ENCODE measurements at regions not wholly inside any gene's neighbourhood (a gene's known extent, or its start where the extent isn't known, plus 50 kb on each side); places are given as distances from the start of the nearest gene placed in this dataset.

GRCh38 chr11:70697701-70698100 is 299.4 kb downstream of the CTTN start:
- TF ChIP-seq, protein P1, sequence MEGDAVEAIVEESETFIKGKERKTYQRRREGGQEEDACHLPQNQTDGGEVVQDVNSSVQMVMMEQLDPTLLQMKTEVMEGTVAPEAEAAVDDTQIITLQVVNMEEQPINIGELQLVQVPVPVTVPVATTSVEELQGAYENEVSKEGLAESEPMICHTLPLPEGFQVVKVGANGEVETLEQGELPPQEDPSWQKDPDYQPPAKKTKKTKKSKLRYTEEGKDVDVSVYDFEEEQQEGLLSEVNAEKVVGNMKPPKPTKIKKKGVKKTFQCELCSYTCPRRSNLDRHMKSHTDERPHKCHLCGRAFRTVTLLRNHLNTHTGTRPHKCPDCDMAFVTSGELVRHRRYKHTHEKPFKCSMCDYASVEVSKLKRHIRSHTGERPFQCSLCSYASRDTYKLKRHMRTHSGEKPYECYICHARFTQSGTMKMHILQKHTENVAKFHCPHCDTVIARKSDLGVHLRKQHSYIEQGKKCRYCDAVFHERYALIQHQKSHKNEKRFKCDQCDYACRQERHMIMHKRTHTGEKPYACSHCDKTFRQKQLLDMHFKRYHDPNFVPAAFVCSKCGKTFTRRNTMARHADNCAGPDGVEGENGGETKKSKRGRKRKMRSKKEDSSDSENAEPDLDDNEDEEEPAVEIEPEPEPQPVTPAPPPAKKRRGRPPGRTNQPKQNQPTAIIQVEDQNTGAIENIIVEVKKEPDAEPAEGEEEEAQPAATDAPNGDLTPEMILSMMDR (IDR thresholded peaks at IDR 0.05), result no peak
- TF ChIP-seq POLR2A (IDR thresholded peaks at IDR 0.05) (no peak), EP300 (IDR thresholded peaks at IDR 0.05) (no peak)
